GM21619 (cell line): ENCODE measurements at regions not wholly inside any gene's neighbourhood (a gene's known extent, or its start where the extent isn't known, plus 50 kb on each side); places are given as distances from the start of the nearest gene placed in this dataset.

Experiments
- ATAC-seq: cut with Tn5 transposase; IDR thresholded peaks from one replicate; pipeline ENCODE4 v1.9.1; 2021; ENCODE audit not compliant: unreplicated experiment

DNA sequence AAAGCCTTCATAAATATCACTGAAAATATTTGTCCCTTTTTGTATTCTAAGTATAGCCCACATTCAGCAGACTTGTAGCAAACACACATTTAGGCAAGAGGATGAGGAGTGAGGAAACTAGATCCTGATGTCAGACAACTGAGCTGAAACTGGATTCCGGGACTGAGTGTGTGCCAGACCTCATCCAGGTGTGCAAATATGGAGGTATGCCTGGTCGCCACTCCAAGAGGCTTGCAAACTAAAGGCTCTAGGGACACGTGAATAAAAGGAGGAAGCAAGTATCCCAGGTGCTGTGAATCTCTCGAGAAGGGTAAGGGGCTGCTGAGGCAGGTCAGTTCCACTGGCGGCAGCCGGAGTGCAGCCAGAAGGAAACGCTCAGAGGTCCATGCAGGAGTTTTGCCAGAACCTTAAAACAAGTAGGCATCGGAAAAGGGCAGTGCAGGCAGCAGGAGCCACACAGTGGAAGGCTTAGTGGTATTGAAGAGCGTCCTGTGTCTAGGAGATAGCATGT lies 77.4 kb upstream of the ALDH1B1 start:
- ATAC-seq: no peak

GRCh38 chr9:38313421-38313820 lies 79.1 kb upstream of the ALDH1B1 start:
- ATAC-seq: no peak

DNA sequence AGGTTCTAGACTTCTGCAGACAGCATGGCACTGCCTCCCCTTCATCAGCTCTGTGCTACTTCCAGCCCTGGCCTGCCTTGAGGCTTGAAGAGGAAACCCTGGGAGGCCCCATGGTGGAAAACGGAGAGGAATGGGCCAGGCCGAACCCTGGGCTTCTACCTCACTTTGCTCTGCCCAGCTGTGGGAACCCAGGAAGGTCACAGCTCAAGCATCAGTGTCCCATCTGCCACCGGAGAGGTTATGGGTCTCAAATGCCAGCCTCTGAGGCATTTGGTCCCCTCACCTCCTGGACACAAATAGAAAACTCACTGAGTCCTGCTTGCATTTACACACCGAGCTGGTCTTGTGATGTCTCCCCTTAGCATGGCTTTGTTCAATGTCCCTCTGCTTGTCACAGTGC lies 80.1 kb upstream of the ALDH1B1 start:
- no peak for ATAC-seq

- no peak for ATAC-seq
Observed at GRCh38 chr9:38311382-38312270, 80.9 kb upstream of the ALDH1B1 start.

GRCh38 chr9:38309324-38310195 lies 82.9 kb upstream of the ALDH1B1 start:
- no peak for ATAC-seq

DNA sequence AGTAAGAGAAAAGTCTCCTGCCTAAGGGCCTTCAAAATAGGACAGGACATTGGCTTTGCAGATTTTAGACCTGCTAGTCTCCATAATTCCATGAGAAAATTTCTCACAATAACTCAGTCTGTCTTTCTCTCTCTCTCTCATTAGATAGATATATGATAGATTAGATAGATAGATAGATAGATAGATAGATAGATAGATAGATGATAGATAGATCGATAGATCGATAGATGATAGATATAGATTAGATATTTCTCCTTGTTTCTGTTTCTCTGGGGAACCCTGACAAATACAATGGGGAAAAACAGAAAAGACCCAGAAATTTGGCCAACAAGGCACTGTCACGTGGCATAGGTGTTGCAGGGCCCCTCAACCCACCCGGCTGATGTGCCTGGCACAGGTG lies 84.4 kb upstream of the ALDH1B1 start:
- no peak for ATAC-seq

- ATAC-seq: no peak
Observed at GRCh38 chr9:38306899-38307298, 85.6 kb upstream of the ALDH1B1 start.

GRCh38 chr9:38305582-38305981 lies 86.9 kb upstream of the ALDH1B1 start:
- no peak for ATAC-seq

DNA sequence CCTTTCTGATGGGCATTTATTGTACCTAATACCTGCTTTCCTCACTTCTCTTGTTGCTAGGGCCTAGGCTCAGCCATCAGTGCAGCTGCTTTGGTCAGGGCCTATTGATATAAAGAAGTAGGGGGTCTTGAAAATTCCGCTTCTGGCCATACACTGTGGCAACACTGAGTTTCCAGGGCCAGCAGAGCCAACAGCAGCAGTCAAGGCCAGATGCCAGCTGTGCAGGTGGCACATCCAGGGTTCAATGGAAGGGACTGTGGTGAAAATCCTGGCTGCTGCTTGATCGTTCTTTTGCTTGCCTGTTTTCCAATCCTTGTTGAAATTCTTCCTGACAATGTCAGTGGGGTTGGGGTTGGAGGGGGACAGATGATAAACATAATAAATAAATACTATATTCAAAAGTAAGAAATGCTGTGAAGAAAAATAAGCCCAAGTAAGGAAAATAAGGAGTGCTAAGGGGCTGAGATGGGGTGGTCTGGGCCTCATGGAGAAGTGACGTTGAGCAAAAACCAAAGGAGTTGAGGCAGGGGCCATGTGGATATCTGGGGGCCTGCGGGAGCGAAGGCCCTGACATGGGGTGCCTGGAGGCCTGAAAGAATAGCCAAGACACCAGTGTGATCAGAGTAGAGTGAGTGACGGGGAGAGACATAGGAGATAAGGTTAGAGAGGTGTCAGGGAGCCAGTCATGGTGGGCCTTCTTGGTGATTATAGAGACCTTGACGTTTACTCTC lies 91.0 kb upstream of the ALDH1B1 start:
- no peak for ATAC-seq

DNA sequence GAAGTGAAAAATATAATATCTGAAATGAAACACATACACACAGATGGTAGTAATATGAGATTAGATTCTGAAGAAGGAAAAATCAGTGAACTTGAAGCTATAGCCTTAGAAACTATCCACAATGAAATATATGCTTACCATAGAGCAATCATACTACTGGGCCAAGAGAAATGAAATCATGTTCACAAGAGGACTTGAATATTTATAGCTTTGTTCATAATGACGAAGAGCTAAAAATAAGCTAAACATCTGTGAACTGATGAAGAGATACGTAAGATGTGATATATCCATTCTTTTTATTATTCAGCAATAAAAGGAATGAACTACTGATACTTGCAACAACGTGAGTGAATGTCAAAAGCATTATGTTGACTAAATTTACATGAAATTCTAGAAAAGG lies 92.6 kb upstream of the ALDH1B1 start:
- no peak for ATAC-seq

GRCh38 chr9:38298904-38299303 lies 93.6 kb upstream of the ALDH1B1 start:
- no peak for ATAC-seq

DNA sequence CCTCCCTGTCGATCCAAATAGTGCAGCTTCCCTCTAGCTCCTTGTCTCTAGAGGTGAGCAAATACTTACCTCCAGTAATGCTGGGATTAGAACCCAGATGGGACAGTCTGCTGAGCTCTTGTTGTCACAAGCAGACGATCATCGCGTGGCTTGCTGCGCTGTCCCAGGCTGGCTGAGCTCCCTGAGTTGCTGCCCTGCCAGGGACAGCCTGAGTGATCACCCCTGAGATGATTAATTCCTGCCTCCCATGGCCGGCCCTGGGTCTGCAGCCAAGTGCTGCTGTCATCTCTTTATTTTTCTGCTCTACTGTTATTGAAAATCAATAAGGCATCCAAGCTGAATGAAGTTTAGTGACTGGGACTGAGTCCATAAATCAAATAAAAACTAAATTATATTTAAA lies 94.0 kb upstream of the ALDH1B1 start:
- no peak for ATAC-seq

GRCh38 chr9:38296807-38297206 lies 95.7 kb upstream of the ALDH1B1 start:
- ATAC-seq: no peak

- no peak for ATAC-seq
Observed at GRCh38 chr9:38295764-38296163, 96.7 kb upstream of the ALDH1B1 start.

DNA sequence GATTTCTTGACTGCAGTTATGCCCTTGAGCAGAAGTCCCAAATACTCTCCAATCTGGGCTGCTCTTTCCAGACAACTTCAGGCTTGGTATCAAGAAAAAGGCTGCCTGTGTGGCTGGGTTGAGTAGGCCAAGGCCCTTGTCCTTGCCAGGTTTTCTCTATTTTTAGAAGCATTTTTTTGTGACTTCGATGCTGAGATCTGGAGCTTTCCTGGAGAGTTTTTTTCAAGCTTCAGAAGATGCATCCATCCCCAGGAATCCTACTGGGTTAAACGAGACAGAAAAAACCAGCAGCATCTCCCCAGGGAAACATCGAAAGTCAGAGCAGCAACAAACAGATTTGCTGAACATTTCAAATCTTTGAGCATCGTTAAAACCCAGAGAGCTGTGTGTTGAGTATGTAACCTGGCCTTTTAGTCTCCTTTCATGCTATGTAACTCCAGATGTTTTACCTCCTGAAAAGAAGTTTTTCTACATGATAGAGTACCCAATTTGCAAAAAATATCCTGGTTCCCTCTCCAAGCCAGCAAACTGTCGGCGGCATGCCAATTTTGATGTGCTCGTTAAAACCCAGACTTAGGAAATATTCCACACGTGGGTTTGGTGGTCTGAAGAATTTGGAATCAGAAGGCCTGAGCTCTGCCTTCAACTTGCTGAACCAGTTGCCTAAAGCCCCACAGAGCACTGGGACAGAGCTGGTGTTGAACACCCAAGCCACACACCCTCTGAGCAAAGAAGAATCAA lies 98.1 kb upstream of the ALDH1B1 start:
- no peak for ATAC-seq

- ATAC-seq: no peak
Observed at GRCh38 chr9:38293022-38293421, 99.5 kb upstream of the ALDH1B1 start.

- ATAC-seq: no peak
Observed at GRCh38 chr9:38292480-38292879, 100.0 kb upstream of the ALDH1B1 start.

- no peak for ATAC-seq
Observed at GRCh38 chr9:38289866-38290245, 102.6 kb upstream of the ALDH1B1 start.

- ATAC-seq: no peak
Observed at GRCh38 chr9:38289236-38289865, 103.2 kb upstream of the ALDH1B1 start.

GRCh38 chr9:38288502-38288901 lies 104.0 kb upstream of the ALDH1B1 start:
- ATAC-seq: no peak
